WI38 (cell line): ENCODE measurements at regions not wholly inside any gene's neighbourhood (a gene's known extent, or its start where the extent isn't known, plus 50 kb on each side); places are given as distances from the start of the nearest gene placed in this dataset.

Experiments
- H3K4me3 ChIP-seq: 2 replicates; pipeline ENCODE4 v1.5.1; 2011; ENCODE audit warnings: low read depth, mild to moderate bottlenecking, control low read depth, low read length
- TF ChIP-seq, protein P1 (sequence below): IDR thresholded peaks from 2 replicates; pipeline ENCODE4 v1.5.1; 2012; ENCODE audit warnings: low read depth, mild to moderate bottlenecking, control low read depth, low read length

DNA sequence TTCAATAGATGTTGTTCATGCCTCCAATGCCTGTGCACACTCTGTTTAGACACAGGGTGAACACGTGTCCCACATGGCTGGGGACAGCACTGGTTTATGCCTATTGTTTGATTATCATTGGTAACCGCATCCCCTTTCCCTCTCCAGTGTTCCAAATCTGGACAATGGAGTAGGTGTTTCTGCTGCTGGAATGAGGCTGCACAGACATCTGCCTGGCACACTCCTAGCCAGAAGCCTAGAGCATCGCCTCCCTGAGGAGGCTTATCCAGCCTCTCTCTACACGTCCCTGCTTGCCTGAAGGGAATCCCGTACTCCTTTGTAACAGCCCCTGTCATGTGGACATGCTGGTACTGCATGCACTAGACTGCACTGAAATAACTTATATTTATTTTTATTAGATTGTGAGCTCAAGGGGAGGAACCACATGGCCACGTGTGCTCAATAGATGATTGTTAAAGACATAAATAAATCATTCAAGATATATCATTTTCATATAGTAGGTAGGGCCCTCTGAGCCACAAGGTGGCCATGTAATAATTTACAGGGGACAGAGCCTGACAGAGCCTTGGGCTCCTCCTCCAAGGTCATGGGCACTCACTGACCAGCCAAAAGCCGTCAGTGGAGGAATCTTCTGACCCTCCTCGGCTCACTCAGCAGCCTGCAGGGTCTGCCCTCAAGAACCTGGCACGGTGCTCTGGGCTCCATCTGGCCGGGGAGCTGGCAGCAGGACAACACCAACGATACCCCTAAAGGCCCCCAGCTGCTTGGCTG is 310.9 kb upstream of the ZNF32 start:
- no peak overlapping the region for H3K4me3 ChIP-seq
- TF ChIP-seq, protein P1, sequence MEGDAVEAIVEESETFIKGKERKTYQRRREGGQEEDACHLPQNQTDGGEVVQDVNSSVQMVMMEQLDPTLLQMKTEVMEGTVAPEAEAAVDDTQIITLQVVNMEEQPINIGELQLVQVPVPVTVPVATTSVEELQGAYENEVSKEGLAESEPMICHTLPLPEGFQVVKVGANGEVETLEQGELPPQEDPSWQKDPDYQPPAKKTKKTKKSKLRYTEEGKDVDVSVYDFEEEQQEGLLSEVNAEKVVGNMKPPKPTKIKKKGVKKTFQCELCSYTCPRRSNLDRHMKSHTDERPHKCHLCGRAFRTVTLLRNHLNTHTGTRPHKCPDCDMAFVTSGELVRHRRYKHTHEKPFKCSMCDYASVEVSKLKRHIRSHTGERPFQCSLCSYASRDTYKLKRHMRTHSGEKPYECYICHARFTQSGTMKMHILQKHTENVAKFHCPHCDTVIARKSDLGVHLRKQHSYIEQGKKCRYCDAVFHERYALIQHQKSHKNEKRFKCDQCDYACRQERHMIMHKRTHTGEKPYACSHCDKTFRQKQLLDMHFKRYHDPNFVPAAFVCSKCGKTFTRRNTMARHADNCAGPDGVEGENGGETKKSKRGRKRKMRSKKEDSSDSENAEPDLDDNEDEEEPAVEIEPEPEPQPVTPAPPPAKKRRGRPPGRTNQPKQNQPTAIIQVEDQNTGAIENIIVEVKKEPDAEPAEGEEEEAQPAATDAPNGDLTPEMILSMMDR: no peak

DNA sequence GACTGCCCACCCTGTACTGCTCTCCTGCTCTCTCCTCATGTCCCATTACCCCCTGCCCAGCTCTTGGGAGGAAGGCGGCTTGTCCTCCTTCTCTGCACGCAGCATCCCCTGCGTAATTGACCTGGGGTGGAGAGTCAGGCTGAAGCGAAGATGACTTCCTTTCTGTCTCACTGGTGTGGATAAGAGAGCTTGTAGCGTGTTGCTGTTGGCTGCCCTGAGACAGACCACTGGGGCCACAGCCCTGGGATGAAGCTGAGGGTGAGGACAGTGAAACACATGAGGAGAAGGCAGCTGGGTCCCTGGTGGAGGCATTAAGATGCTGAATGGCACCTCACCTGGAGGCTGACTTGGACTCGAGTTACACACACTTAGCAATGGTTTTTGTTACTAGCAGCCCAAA is 310.3 kb upstream of the ZNF32 start:
- TF ChIP-seq, protein P1: no peak
- H3K4me3 ChIP-seq: no peak overlapping the region

DNA sequence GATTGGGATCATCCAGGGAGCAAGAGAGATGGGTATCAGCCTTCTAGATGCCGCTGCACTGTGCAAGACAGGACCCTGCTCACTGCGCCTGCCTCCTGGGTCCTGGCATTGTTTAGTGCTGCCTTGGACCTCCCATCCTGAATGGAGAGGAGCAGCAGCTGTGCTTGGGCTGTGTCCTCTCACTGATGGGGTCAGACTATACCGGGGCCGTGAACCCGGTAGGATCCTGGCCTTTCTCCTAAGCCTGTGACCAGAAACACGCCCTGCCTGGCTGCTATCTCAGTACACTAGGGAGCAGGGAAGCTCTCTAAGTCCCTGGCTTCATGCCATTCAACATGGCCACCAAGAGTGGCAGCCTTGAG is 309.4 kb upstream of the ZNF32 start:
- H3K4me3 ChIP-seq: no peak overlapping the region
- TF ChIP-seq, protein P1: no peak

DNA sequence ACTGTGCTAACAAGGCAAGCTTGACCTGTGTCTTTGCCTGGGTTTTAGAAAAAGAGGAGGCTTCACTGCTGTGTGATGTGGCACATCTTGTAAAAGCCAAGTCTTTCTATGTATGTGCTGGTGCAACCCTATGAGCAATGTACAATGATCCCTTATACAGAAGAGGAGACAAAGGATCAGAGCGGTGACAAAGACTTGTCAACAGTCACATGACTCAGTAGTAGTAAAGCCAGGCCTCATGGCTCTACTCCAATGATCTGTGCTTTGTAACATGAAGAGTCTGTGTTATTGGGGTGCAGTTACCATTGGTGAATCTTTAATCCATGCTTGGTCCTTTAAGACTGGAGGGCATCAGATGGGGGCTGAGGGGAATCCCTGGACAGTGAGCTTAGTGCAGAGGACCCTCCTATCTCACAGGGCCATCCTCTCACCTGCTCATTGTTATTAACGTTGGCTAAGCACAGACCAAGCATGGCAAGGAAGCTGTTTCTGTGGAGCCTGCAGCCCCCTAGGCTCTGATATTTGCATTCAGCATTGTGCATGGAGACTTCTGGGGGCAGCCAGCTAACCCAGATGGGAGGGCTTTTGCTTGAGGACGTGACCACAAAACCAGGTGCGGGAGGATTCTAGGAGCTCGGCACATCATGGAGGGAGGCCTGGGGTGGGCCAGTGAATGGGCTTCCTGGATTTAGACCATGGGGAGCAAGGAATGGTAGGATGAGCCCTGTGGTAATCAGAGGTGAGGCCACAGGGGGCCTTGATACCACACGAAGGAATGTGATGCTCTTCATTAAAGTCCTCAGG is 308.8 kb upstream of the ZNF32 start:
- TF ChIP-seq, protein P1: no peak
- H3K4me3 ChIP-seq: no peak overlapping the region

DNA sequence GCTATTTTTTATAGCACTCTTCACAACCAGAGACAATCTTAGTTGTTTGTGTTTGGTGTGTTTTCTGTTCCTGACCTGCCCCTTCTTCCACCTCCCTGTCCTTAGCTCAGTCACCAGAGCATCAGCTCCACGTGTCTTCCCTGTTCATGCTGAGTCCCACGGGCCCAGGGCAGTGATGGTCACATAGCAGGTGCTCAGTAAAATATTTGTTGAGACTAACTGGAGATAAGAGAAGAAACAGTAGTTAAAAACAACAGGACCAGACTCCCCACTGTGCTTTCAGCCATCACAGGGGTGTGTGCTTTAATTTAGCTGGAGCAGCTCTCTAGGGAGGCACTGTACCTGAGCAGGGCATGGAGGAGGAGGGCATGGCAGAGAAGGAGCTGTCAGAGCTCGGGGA is 307.3 kb upstream of the ZNF32 start:
- TF ChIP-seq, protein P1: no peak
- H3K4me3 ChIP-seq: no peak overlapping the region

DNA sequence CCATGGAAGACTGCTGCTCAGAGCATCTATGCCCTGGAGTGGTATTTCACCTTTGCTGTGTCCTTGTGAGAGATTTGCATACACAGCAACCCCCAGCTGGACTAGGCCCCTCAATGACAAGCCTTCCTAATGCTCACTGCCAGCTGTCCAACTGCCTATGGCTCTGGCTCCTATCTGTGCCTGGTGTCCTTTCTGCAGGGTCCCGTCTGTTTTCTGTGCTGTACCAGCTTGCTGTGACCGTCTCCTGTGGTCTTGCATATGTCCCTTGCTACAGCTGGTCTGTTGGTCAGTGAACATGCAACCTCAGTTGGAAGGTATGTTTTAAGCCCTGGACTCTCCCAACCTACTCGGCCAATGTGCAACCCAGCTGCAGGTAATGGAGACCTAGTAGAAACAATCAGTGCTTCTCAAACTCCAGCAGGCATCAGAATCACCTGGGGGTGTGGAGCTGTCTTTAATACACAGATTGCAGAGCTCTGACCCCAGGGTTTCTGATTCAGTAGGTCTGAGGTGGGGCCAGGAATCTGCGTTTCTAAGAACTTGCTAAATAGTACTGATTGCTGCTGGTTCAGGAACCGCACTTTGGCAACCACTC is 306.4 kb upstream of the ZNF32 start:
- H3K4me3 ChIP-seq: no peak overlapping the region
- TF ChIP-seq, protein P1: no peak

DNA sequence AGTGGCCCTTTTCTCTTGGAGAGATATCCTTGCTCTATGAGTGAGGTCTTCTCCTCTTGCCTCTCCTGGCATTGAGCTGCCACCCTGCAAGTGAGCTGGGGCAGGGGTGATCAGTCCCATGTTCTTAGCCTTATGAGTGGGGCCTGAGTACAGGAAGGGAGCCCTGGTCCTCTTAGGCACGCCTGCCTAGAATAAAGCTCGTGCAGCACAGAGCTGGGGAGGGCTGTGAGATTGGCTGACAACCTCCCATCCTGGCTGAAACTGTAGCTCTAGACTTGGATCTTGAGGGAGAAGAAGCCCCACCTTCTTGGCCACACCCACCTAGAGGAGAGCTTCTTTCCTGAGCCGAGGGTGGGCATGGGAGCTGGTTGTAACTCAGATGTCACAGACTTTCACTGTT is 305.0 kb upstream of the ZNF32 start:
- TF ChIP-seq, protein P1: no peak
- H3K4me3 ChIP-seq: no peak overlapping the region
